HepG2 (cell line): ENCODE measurements at regions not wholly inside any gene's neighbourhood (a gene's known extent, or its start where the extent isn't known, plus 50 kb on each side); places are given as distances from the start of the nearest gene placed in this dataset.

ENCODE experiments used
- ATAC-seq: fragments of 200-7000 bp; cut with Tn5 transposase; 3 replicates; pipeline ENCODE4 v1.9.1; 2020; ENCODE audit warnings: mild to moderate bottlenecking, moderate library complexity
- BruUV-seq: library from RNA; stranded (reverse); fragments of 400-500 nt; replicated peaks from 2 replicates; lab custom pipeline; 2021; lab: Mats Ljungman, UMichigan
- CTCF ChIA-PET: fragments of 300-600 bp; formaldehyde crosslinking; extraction: SDS; loops from one replicate; lab custom pipeline; 2021; ENCODE audit warnings: low total read pairs, inconsistent platforms, low intra/inter-chr PET ratio; lab: Yijun Ruan, JAX
- POLR2A ChIA-PET: fragments of 350-600 bp; sonication (Branson Sonifier 250); formaldehyde crosslinking; loops from one replicate; lab custom pipeline; 2020; ENCODE audit warnings: antibody characterized with exemption, inconsistent platforms; lab: Yijun Ruan, JAX
- DNase-seq: peaks from one replicate; pipeline ENCODE4 v3.0.0-alpha.2; 2015; ENCODE audit warnings: low spot score
- FAIRE-seq: peaks from 3 replicates; lab custom pipeline; 2011; peaks lifted over from hg19 to GRCh38; lab: Jason Lieb, UNC
- H2AFZ ChIP-seq: one replicate; pipeline ENCODE4 v1.6.1; 2011; ENCODE audit warnings: low read length, inconsistent platforms
- H3K27ac ChIP-seq: fragments of 300-600 bp; 3 replicates; pipeline ENCODE4 v1.8.0; 2011; ENCODE audit warnings: mixed run types, mild to moderate bottlenecking, mixed read lengths, low read length, inconsistent platforms; ENCODE audit not compliant: insufficient read depth; ENCODE audit errors: extremely low read length
- H3K27me3 ChIP-seq, 2 experiments: fragments of 200-600 bp in 1 of 2; 2 replicates in 1 of 2; 3 replicates in 1 of 2; pipeline versions ENCODE4 v1.6.0 to v1.8.0; 2011; ENCODE audit warnings: low read length in 2 of 2, mild to moderate bottlenecking in 2 of 2, moderate library complexity in 2 of 2, inconsistent platforms in 1 of 2; ENCODE audit not compliant: insufficient read depth in 2 of 2, control insufficient read depth in 1 of 2
- H3K36me3 ChIP-seq, 2 experiments: fragments of 200-600 bp in 1 of 2; replicated peaks in 1 of 2; 2 replicates in 1 of 2; 3 replicates in 1 of 2; pipeline versions ENCODE4 v1.5.1 to v1.8.0; 2011; ENCODE audit warnings: low read length in 2 of 2, inconsistent platforms in 1 of 2; ENCODE audit not compliant: insufficient read depth in 2 of 2, control insufficient read depth in 1 of 2
- H3K4me1 ChIP-seq: 2 replicates; pipeline ENCODE4 v1.5.1; 2012; ENCODE audit warnings: low read length, inconsistent platforms; ENCODE audit not compliant: insufficient read depth
- H3K4me2 ChIP-seq: 2 replicates; pipeline ENCODE4 v1.6.0; 2011; ENCODE audit warnings: low read depth, low read length, inconsistent platforms
- H3K4me3 ChIP-seq, 3 experiments: fragments of 200-600 bp in 1 of 3; sonication (generic), shearing (Covaris generic) in 1 of 3; replicated peaks in 1 of 3; 2 replicates each; pipeline ENCODE4 v1.5.1; 2011 to 2016; ENCODE audit warnings: low read length in 3 of 3, inconsistent platforms in 2 of 3, low read depth in 2 of 3, mild to moderate bottlenecking in 2 of 3, control low read depth in 1 of 3, mixed read lengths in 1 of 3; ENCODE audit not compliant: insufficient read depth in 1 of 3
- H3K79me2 ChIP-seq: one replicate; pipeline ENCODE4 v1.6.1; 2011; ENCODE audit warnings: low read length, inconsistent platforms; ENCODE audit not compliant: insufficient read depth
- H3K9ac ChIP-seq: 2 replicates; pipeline ENCODE4 v1.6.0; 2011; ENCODE audit warnings: mild to moderate bottlenecking, low read depth, low read length, inconsistent platforms; ENCODE audit not compliant: insufficient read depth
- H3K9me3 ChIP-seq: 2 replicates; pipeline ENCODE4 v1.5.1; 2012; ENCODE audit warnings: mild to moderate bottlenecking, low read length
- H4K20me1 ChIP-seq: 2 replicates; pipeline ENCODE4 v1.6.0; 2011; ENCODE audit warnings: inconsistent platforms, mild to moderate bottlenecking, low read length, moderate library complexity; ENCODE audit not compliant: insufficient read depth
- JUN ChIP-seq: sonication (generic); formaldehyde crosslinking; IDR thresholded peaks from 2 replicates; pipeline ENCODE4 v1.4.0; 2020; ENCODE audit warnings: mild to moderate bottlenecking, missing genetic modification reagents
- MTA1 ChIP-seq: sonication (generic); formaldehyde crosslinking; IDR thresholded peaks from 2 replicates; pipeline ENCODE4 v1.4.0; 2020; ENCODE audit warnings: missing genetic modification reagents, mild to moderate bottlenecking, borderline replicate concordance
- NR3C1 ChIP-seq: sonication (generic); formaldehyde crosslinking; IDR thresholded peaks from 2 replicates; pipeline ENCODE4 v1.4.0; 2020; ENCODE audit warnings: missing genetic modification reagents
- POLR2A ChIP-seq, 2 experiments: IDR thresholded peaks; 2 replicates each; pipeline ENCODE4 v1.6.1; 2011; ENCODE audit warnings: low read depth in 2 of 2, low read length in 2 of 2, mild to moderate bottlenecking in 1 of 2, moderate library complexity in 1 of 2; ENCODE audit not compliant: insufficient read depth in 1 of 2
- SETDB1 ChIP-seq: sonication (generic); formaldehyde crosslinking; IDR thresholded peaks from 2 replicates; pipeline ENCODE4 v1.5.1; 2020; ENCODE audit warnings: missing genetic modification reagents, mild to moderate bottlenecking, borderline replicate concordance
- YEATS2 ChIP-seq: sonication (generic); formaldehyde crosslinking; IDR thresholded peaks from 2 replicates; pipeline ENCODE4 v1.4.0; 2020; ENCODE audit warnings: missing genetic modification reagents, borderline replicate concordance
- ZBTB7A ChIP-seq: sonication (generic); formaldehyde crosslinking; IDR thresholded peaks from 2 replicates; pipeline ENCODE4 v1.8.0; 2022; ENCODE audit warnings: mild to moderate bottlenecking, missing genetic modification reagents
- ZC3H4 ChIP-seq: sonication (generic); formaldehyde crosslinking; IDR thresholded peaks from 2 replicates; pipeline ENCODE4 v1.4.0; 2020; ENCODE audit warnings: missing genetic modification reagents, borderline replicate concordance
- ZNF12 ChIP-seq: sonication (generic); formaldehyde crosslinking; IDR thresholded peaks from 2 replicates; pipeline ENCODE4 v1.5.0; 2020; ENCODE audit warnings: missing genetic modification reagents
- ZNF333 ChIP-seq: sonication (generic); formaldehyde crosslinking; IDR thresholded peaks from 2 replicates; pipeline ENCODE4 v1.4.0; 2020; ENCODE audit warnings: mild to moderate bottlenecking, missing genetic modification reagents, borderline replicate concordance
- ZNF382 ChIP-seq: sonication (generic); formaldehyde crosslinking; IDR thresholded peaks from 2 replicates; pipeline ENCODE4 v1.5.0; 2020; ENCODE audit warnings: missing genetic modification reagents, mild to moderate bottlenecking, borderline replicate concordance
- ZNF619 ChIP-seq: sonication (generic); formaldehyde crosslinking; IDR thresholded peaks from 2 replicates; pipeline ENCODE4 v1.4.0; 2020; ENCODE audit warnings: mild to moderate bottlenecking, missing genetic modification reagents
- in situ Hi-C: cut with HindIII; loops from 2 replicates; pipeline ENCODE4 v1.10.0; 2017; ENCODE audit warnings: low pct_unique_long_range_greater_than_20kb; ENCODE audit not compliant: extremely low pct_ligation_motif_present
- intact Hi-C: fragments of 100-400 bp; cut with micrococcal nuclease; formaldehyde crosslinking; loops from one replicate; pipeline ENCODE4 v1.10.0; 2022; ENCODE audit not compliant: unreplicated experiment
- TF ChIP-seq, protein P1 (sequence below): sonication (generic); formaldehyde crosslinking; IDR thresholded peaks from 2 replicates; pipeline ENCODE4 v1.4.0; 2020; ENCODE audit warnings: missing genetic modification reagents
- TF ChIP-seq, protein P2 (sequence below): sonication (generic); formaldehyde crosslinking; IDR thresholded peaks from 2 replicates; pipeline ENCODE4 v1.5.1; 2020; ENCODE audit warnings: mild to moderate bottlenecking, missing genetic modification reagents, borderline replicate concordance
- TF ChIP-seq, protein P3 (sequence below): sonication (generic); formaldehyde crosslinking; IDR thresholded peaks from 2 replicates; pipeline ENCODE4 v1.9.0; 2021; ENCODE audit warnings: missing genetic modification reagents, borderline replicate concordance

DNA sequence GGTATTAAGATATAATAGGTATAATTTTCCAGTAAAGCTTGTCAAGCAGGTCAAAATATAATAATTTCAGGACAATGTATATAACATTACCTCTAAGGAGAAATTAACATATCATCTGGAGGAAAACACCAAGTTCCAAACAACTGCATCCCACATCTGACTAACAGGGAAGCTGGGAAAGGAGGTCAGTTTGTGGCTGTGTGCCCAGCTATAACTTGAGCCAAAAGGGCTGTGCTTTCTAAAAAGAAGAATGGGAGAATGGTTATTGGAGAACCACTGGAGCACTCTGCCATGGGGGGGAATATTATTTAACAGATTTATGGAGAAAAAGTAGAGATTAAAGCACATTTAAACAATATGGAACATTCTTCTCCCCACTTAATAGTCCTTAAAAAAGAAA, 390.6 kb upstream of the PKDCC start (continued):
- TF ChIP-seq, protein P1, sequence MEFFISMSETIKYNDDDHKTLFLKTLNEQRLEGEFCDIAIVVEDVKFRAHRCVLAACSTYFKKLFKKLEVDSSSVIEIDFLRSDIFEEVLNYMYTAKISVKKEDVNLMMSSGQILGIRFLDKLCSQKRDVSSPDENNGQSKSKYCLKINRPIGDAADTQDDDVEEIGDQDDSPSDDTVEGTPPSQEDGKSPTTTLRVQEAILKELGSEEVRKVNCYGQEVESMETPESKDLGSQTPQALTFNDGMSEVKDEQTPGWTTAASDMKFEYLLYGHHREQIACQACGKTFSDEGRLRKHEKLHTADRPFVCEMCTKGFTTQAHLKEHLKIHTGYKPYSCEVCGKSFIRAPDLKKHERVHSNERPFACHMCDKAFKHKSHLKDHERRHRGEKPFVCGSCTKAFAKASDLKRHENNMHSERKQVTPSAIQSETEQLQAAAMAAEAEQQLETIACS, result no peak
- TF ChIP-seq JUN (CRISPR knock-in tag) (no peak), POLR2A (IDR thresholded peaks at IDR 0.05; ENCODE audit: insufficient read depth in 1 of 2, low read depth in 2 of 2, low read length in 2 of 2) (no peak), ZNF12 (CRISPR knock-in tag) (no peak), NR3C1 (CRISPR knock-in tag) (no peak)

DNA sequence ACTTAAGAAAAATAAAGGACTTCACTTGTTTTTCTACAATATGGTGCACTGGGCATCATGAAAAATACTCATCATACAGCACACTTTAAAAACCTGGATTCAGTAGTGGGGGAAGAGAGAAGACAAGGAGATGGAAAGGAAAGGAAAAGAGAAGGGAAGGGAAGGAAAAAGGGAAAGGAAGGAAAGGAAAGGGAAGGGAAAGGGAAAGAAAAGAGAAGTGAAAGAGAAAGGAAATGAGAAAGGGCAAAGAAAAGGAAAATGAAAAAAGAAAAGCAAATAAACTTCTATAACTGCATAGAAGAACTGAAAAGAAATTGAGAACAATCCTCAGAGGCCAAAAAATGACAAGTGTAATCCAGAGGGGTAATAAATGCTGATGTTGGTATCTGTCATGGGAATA, 388.1 kb upstream of the PKDCC start:
- Histone ChIP-seq H3K9ac (no peak overlapping the region), H2AFZ (no peak overlapping the region), H4K20me1 (no peaks in the 10 kb centered on the region), H3K4me2 (no peak overlapping the region), H3K27ac (no peak overlapping the region), H3K4me1 (no peaks in the 10 kb centered on the region), H3K9me3 (no peaks in the 10 kb centered on the region), H3K36me3 (no peaks in the 10 kb centered on the region), H3K27me3 (no peaks in the 10 kb centered on the region), H3K4me3 (no peak overlapping the region), H3K79me2 (no peaks in the 10 kb centered on the region)
- in situ Hi-C loops, result no loop called here
- no peak for DNase-seq
- intact Hi-C loops, result no loop called here
- POLR2A ChIA-PET, result no interaction called here
- CTCF ChIA-PET, result no interaction called here
- no TSS peak for BruUV-seq
- FAIRE-seq, result no peak
- ATAC-seq, result no peak
- TF ChIP-seq ZNF619 (CRISPR knock-in tag) (no peak), YEATS2 (CRISPR knock-in tag) (no peak), ZBTB7A (CRISPR knock-in tag) (no peak), SETDB1 (CRISPR knock-in tag) (no peak), ZC3H4 (CRISPR knock-in tag) (no peak), ZNF382 (CRISPR knock-in tag) (no peak), MTA1 (no peak), ZNF333 (CRISPR knock-in tag) (no peak)
- TF ChIP-seq, protein P2, sequence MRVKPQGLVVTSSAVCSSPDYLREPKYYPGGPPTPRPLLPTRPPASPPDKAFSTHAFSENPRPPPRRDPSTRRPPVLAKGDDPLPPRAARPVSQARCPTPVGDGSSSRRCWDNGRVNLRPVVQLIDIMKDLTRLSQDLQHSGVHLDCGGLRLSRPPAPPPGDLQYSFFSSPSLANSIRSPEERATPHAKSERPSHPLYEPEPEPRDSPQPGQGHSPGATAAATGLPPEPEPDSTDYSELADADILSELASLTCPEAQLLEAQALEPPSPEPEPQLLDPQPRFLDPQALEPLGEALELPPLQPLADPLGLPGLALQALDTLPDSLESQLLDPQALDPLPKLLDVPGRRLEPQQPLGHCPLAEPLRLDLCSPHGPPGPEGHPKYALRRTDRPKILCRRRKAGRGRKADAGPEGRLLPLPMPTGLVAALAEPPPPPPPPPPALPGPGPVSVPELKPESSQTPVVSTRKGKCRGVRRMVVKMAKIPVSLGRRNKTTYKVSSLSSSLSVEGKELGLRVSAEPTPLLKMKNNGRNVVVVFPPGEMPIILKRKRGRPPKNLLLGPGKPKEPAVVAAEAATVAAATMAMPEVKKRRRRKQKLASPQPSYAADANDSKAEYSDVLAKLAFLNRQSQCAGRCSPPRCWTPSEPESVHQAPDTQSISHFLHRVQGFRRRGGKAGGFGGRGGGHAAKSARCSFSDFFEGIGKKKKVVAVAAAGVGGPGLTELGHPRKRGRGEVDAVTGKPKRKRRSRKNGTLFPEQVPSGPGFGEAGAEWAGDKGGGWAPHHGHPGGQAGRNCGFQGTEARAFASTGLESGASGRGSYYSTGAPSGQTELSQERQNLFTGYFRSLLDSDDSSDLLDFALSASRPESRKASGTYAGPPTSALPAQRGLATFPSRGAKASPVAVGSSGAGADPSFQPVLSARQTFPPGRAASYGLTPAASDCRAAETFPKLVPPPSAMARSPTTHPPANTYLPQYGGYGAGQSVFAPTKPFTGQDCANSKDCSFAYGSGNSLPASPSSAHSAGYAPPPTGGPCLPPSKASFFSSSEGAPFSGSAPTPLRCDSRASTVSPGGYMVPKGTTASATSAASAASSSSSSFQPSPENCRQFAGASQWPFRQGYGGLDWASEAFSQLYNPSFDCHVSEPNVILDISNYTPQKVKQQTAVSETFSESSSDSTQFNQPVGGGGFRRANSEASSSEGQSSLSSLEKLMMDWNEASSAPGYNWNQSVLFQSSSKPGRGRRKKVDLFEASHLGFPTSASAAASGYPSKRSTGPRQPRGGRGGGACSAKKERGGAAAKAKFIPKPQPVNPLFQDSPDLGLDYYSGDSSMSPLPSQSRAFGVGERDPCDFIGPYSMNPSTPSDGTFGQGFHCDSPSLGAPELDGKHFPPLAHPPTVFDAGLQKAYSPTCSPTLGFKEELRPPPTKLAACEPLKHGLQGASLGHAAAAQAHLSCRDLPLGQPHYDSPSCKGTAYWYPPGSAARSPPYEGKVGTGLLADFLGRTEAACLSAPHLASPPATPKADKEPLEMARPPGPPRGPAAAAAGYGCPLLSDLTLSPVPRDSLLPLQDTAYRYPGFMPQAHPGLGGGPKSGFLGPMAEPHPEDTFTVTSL (CRISPR knock-in tag), result no peak
- TF ChIP-seq, protein P3, sequence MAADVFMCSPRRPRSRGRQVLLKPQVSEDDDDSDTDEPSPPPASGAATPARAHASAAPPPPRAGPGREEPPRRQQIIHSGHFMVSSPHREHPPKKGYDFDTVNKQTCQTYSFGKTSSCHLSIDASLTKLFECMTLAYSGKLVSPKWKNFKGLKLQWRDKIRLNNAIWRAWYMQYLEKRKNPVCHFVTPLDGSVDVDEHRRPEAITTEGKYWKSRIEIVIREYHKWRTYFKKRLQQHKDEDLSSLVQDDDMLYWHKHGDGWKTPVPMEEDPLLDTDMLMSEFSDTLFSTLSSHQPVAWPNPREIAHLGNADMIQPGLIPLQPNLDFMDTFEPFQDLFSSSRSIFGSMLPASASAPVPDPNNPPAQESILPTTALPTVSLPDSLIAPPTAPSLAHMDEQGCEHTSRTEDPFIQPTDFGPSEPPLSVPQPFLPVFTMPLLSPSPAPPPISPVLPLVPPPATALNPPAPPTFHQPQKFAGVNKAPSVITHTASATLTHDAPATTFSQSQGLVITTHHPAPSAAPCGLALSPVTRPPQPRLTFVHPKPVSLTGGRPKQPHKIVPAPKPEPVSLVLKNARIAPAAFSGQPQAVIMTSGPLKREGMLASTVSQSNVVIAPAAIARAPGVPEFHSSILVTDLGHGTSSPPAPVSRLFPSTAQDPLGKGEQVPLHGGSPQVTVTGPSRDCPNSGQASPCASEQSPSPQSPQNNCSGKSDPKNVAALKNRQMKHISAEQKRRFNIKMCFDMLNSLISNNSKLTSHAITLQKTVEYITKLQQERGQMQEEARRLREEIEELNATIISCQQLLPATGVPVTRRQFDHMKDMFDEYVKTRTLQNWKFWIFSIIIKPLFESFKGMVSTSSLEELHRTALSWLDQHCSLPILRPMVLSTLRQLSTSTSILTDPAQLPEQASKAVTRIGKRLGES (CRISPR knock-in tag), result no peak
